D721Med (cell line): ENCODE measurements at regions not wholly inside any gene's neighbourhood (a gene's known extent, or its start where the extent isn't known, plus 50 kb on each side); places are given as distances from the start of the nearest gene placed in this dataset.

Experiments used
- DNase-seq: peaks from one replicate; pipeline ENCODE4 v3.0.0; 2011; ENCODE audit warnings: low spot score; ENCODE audit not compliant: insufficient read length
- FAIRE-seq: peaks from 2 replicates; lab custom pipeline; 2011; peaks lifted over from hg19 to GRCh38; lab: Jason Lieb, UNC
- TF ChIP-seq, protein P1 (sequence below): IDR thresholded peaks from 2 replicates; pipeline ENCODE4 v1.5.1; 2012; ENCODE audit warnings: mild to moderate bottlenecking, control low read depth; ENCODE audit not compliant: insufficient read depth; ENCODE audit errors: missing control alignments

DNA sequence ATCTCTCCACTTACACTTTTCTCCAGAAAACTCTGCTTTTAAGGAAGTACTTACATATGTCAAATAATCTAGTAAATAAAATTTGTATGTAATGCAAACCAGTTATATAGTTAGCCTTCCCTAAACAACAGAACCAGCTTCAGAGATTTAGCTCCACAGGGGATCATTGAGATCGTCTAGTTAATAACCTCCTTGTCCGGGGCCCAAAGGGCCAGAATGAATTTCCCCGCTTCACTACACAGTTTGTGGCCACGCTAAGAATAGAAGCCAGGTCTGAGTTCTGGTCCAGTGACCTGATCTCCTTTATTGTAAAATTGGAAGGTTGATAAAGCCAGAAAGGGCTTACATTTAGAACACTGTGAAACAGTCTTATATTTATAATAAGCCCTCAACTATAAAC, 245.2 kb downstream of the TPBG start:
- TF ChIP-seq, protein P1, sequence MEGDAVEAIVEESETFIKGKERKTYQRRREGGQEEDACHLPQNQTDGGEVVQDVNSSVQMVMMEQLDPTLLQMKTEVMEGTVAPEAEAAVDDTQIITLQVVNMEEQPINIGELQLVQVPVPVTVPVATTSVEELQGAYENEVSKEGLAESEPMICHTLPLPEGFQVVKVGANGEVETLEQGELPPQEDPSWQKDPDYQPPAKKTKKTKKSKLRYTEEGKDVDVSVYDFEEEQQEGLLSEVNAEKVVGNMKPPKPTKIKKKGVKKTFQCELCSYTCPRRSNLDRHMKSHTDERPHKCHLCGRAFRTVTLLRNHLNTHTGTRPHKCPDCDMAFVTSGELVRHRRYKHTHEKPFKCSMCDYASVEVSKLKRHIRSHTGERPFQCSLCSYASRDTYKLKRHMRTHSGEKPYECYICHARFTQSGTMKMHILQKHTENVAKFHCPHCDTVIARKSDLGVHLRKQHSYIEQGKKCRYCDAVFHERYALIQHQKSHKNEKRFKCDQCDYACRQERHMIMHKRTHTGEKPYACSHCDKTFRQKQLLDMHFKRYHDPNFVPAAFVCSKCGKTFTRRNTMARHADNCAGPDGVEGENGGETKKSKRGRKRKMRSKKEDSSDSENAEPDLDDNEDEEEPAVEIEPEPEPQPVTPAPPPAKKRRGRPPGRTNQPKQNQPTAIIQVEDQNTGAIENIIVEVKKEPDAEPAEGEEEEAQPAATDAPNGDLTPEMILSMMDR, result no peak
- DNase-seq (no peak), FAIRE-seq (no peak)

DNA sequence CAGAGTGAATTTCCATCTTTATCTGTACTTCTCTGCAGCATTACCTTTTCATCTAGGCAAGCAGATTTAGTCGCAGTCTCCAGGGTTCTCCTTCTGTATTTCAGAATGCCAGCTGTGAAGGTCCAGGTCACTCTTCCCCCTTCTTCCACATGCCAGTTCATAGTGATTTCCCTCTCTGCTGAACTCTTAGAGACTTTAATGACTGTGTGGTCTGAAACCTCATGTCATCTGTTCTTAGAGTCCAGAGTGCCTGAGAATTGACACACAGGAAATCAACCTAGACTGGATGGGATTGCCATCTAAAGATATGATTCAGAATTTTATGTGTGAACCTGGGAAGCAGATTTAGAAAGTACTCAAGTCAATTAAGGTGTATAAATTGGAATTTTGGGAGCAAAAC, 248.1 kb downstream of the TPBG start:
- DNase-seq, result no peak
- TF ChIP-seq, protein P1, result no peak
- FAIRE-seq, result no peak

DNA sequence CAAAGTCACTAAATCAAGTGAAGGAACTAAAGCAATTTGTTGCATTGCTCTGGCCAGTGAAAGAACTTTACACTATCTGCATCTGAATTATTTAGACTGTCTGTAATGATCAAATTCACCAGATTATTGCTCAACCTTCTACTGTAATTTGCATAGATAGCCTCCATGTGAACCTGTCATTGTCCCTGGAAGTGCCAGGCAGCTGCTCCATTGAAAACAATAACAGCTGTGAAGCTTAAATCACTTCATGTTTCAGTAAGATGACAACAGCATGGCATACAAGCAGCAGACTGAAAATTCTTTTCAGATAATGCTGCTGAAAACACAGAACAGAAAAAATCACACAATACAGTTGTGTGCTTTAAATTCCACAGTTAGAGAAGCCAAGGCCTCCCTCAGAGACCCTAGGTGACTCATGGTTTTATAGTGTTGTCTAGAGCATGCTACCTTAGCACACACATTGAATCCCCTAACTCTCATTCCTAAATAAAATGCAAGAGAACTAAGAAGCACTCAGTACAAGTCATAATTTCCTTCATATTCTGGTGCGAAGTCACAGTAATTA, 248.9 kb downstream of the TPBG start:
- DNase-seq, result no peak
- FAIRE-seq, result no peak
- TF ChIP-seq, protein P1, result no peak

DNA sequence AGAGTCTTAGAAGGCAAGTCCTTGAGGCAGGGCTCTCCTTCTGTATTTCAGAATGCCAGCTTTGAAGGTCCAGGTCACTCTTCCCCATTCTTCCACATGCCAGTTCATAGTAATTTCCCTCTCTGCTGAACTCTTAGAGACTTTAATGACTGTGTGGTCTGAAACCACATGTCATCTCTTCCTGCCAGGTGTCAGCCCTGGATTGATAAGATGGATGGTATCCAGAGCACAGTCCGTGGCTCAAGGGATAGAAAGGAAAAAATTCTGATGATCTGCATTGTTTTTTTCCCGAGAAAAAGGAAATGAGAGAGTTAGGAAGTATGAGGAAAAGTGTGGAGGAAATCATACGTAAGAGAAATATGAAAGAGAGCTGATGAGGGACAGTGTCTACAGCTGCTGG, 250.9 kb downstream of the TPBG start:
- TF ChIP-seq, protein P1, result no peak
- FAIRE-seq (no peak), DNase-seq (no peak)

DNA sequence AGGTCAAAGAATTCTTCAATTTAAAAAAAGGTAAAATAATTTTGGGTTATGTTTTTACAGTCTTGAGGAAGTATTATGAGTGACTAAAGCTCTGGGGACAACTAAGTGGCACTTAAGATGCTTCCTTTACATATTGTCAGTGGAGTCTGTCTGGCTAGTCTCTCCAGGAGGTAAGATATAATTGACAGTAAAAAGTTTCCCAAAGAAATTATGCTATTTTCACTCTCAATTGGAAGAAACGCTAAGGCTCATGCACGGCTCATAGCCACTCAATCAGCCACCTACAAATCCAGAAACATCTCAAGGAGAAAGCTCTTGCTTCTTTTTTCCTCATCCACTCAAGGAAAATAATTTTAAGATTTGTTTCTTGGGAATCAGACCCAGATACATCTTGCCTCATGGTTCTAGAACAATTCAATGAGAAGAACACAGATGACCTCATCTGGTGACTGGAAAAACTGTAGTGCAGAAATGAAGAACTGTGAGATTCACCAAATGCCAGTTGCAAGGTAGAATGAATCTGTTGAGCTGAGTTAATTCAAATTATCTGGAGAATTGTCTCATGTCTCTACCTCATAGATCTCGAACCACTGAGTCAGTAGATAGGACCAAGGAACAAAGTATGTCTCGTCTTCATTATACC, 252.9 kb downstream of the TPBG start:
- TF ChIP-seq, protein P1, result no peak
- DNase-seq (no peak), FAIRE-seq (no peak)

DNA sequence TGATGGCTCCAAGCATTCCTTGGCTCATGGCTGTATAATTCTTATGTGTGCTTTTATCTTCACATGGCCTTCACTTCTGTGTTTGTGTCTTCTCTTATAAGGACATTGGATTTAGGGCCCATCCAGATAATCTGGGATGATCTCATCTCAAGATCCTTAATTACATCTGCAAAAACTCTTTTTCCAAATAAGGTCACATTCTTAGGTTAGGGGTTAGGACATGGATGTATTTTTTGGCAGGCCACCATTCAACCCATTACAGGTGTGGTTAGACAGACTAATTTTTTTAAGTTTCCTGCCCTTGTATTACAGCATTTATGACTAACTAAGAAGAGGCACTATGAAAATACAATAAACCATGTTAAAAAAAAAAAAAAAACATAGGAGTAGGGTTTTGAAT, 254.0 kb downstream of the TPBG start:
- DNase-seq, result no peak
- TF ChIP-seq, protein P1, result no peak
- no peak for FAIRE-seq

DNA sequence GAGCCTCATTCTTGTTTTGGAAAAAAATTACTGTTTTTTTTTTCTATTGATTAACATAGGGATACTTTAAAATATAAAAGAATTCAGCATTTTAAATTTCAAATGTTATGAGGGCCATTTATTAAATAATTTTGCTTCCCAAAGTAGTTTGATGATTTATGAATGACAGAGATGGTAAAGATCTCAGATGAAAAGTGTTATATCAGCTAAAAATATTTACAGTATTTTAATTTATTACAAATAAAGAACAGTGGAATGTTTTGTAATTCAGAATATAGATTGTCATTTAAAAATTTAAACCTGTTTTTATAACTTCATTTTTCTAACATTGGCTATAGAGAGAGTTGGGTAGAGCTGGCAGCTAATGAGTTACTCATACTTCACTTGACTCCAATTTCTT, 256.0 kb downstream of the TPBG start:
- TF ChIP-seq, protein P1, result no peak
- FAIRE-seq (no peak), DNase-seq (no peak)
